Lung (tissue), 11 donors: ENCODE measurements at regions not wholly inside any gene's neighbourhood (a gene's known extent, or its start where the extent isn't known, plus 50 kb on each side); places are given as distances from the start of the nearest gene placed in this dataset.

Experiments used
- ATAC-seq: fragments of 200-7000 bp; cut with Tn5 transposase; one replicate; pipeline ENCODE4 v1.9.1; 2020; ENCODE audit warnings: moderate number of reproducible peaks; ENCODE audit not compliant: insufficient read depth, low FRiP score
- DNase-seq, 3 donors: peaks; one replicate each; pipeline ENCODE4 v3.0.0-alpha.2; 2013 to 2017
- H3K27ac ChIP-seq, 2 donors: one replicate each; pipeline ENCODE4 v1.5.1; 2013; ENCODE audit warnings: mild to moderate bottlenecking in 2 of 2, moderate library complexity in 2 of 2, control low read depth in 1 of 2, inconsistent platforms in 1 of 2, low read depth in 1 of 2, low read length in 1 of 2
- H3K27me3 ChIP-seq, 3 donors: one replicate each; pipeline ENCODE4 v1.5.1; 2013; ENCODE audit warnings: low read length in 2 of 3; ENCODE audit not compliant: control insufficient read depth in 3 of 3, insufficient read depth in 3 of 3
- H3K36me3 ChIP-seq, 4 donors: one replicate each; pipeline ENCODE4 v1.5.1; 2013; ENCODE audit warnings: low read length in 4 of 4, mild to moderate bottlenecking in 1 of 4, moderate library complexity in 1 of 4; ENCODE audit not compliant: control insufficient read depth in 4 of 4, insufficient read depth in 4 of 4
- H3K4me1 ChIP-seq, 5 donors: one replicate each; pipeline ENCODE4 v1.5.1; 2013; ENCODE audit warnings: low read length in 5 of 5, mild to moderate bottlenecking in 2 of 5, moderate library complexity in 1 of 5; ENCODE audit not compliant: control insufficient read depth in 5 of 5, insufficient read depth in 5 of 5
- H3K4me3 ChIP-seq: one replicate; pipeline ENCODE4 v1.5.1; 2013; ENCODE audit warnings: mild to moderate bottlenecking, control low read depth, moderate library complexity
- H3K9ac ChIP-seq, 2 donors: one replicate each; pipeline ENCODE4 v1.5.1; 2013; ENCODE audit warnings: low read length in 2 of 2, control low read depth in 1 of 2; ENCODE audit not compliant: insufficient read depth in 1 of 2
- H3K9me3 ChIP-seq, 4 donors: one replicate each; pipeline ENCODE4 v1.5.1; 2013; ENCODE audit warnings: low read length in 3 of 4, mild to moderate bottlenecking in 1 of 4, moderate library complexity in 1 of 4; ENCODE audit not compliant: control insufficient read depth in 4 of 4, insufficient read depth in 3 of 4
- WGBS, 2 donors: extraction: QIAGEN DNeasy Blood & Tissue Kit; methylation state at CpG; one replicate each; pipeline ENCODE4 v1.1.7; 2013; 5-methylcytosine and 5-hydroxymethylcytosine counted together
- TF ChIP-seq, protein P1 (sequence below): IDR thresholded peaks from 2 replicates; pipeline ENCODE4 v1.5.1; 2012; ENCODE audit warnings: mild to moderate bottlenecking; ENCODE audit errors: control extremely low read depth, extremely low read depth
- donor health status: control.
- donor health status: control.
- donor health status: Bipolar disorder and iron deficiency.
- donor health status: healthy.
- donor health status: DM: yes; HTN: yes; CAD: no.

DNA sequence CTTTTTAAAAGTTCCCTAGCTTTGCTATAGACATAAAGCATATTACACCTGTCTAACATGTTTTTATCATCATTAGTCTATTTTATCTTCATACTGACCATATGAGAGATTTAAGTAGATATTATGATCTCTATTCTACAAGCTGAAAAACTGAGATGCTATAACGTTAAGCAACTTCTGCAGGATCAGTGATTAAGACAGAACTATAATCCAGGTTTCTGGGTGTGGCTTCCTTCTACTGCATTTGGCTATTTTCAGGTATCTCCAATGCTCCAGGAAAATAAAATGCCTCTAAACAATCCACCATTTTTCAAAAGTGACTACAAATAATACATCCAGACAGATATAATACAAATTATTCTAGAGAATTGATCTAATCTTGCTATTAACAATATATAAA, 53.4 kb downstream of the RGS2 start:
- 79% methylated on average over 1 of the region's 1 CpG for WGBS, 2 donors
- Histone ChIP-seq H3K9me3 (no peaks in the 10 kb centered on the region), H3K9ac (no peak overlapping the region), H3K27me3 (no peaks in the 10 kb centered on the region), H3K4me3 (no peak overlapping the region), H3K4me1 (no peaks in the 10 kb centered on the region), H3K36me3 (no peaks in the 10 kb centered on the region), H3K27ac (no peak overlapping the region)
- ATAC-seq = no peak
- TF ChIP-seq, protein P1, sequence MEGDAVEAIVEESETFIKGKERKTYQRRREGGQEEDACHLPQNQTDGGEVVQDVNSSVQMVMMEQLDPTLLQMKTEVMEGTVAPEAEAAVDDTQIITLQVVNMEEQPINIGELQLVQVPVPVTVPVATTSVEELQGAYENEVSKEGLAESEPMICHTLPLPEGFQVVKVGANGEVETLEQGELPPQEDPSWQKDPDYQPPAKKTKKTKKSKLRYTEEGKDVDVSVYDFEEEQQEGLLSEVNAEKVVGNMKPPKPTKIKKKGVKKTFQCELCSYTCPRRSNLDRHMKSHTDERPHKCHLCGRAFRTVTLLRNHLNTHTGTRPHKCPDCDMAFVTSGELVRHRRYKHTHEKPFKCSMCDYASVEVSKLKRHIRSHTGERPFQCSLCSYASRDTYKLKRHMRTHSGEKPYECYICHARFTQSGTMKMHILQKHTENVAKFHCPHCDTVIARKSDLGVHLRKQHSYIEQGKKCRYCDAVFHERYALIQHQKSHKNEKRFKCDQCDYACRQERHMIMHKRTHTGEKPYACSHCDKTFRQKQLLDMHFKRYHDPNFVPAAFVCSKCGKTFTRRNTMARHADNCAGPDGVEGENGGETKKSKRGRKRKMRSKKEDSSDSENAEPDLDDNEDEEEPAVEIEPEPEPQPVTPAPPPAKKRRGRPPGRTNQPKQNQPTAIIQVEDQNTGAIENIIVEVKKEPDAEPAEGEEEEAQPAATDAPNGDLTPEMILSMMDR = no peak
- no peak for DNase-seq

DNA sequence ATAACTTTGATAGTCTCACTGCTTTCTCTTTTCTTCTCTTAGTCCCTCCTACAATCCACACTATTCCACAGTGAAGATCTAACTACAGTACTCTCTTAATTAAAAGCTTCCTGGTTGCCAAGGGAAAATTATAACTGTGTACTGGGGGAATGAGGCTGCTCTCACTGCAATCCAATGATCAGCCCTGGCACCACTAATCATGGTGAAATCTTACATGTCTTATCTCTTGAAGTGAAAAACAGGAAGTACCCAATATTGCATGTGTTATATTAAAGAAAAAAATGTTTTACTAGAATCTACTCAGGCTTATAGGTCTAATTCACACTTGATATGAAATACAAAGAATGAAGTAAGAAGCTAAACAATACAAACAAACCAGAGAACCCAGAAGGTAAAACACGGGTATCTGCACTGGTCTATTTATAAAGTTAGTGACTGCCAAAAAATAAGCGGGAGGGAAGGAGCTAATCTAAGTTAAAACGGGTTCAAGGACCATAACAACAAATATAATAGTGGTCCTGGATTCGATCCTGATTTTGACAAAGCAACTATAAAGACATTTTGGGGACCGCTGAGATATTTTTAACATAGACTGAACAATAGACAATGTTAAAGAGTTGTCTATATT, 57.5 kb downstream of the RGS2 start:
- Histone ChIP-seq H3K36me3 (no peaks in the 10 kb centered on the region), H3K9ac (no peak overlapping the region), H3K9me3 (no peaks in the 10 kb centered on the region), H3K27ac (no peak overlapping the region), H3K4me1 (no peaks in the 10 kb centered on the region), H3K27me3 (no peaks in the 10 kb centered on the region), H3K4me3 (no peak overlapping the region)
- ATAC-seq = no peak
- WGBS, 2 donors = 63 to 82% methylated on average over 5 of the region's 5 CpGs
- TF ChIP-seq, protein P1 = no peak
- DNase-seq = no peak

- no peak for ATAC-seq
- H3K9ac ChIP-seq = no peak overlapping the region
- TF ChIP-seq, protein P1 = no peak
- WGBS, 2 donors = 89 to 91% methylated on average over 4 of the region's 4 CpGs
- no peaks in the 10 kb centered on the region for H3K27me3 ChIP-seq
- no peak overlapping the region for H3K4me3 ChIP-seq
- H3K36me3 ChIP-seq = no peaks in the 10 kb centered on the region
- no peaks in the 10 kb centered on the region for H3K4me1 ChIP-seq
- no peak overlapping the region for H3K27ac ChIP-seq
- DNase-seq = no peak
- H3K9me3 ChIP-seq = no peaks in the 10 kb centered on the region
Measured at GRCh38 chr1:192867180-192867579, 58.3 kb downstream of the RGS2 start.

DNA sequence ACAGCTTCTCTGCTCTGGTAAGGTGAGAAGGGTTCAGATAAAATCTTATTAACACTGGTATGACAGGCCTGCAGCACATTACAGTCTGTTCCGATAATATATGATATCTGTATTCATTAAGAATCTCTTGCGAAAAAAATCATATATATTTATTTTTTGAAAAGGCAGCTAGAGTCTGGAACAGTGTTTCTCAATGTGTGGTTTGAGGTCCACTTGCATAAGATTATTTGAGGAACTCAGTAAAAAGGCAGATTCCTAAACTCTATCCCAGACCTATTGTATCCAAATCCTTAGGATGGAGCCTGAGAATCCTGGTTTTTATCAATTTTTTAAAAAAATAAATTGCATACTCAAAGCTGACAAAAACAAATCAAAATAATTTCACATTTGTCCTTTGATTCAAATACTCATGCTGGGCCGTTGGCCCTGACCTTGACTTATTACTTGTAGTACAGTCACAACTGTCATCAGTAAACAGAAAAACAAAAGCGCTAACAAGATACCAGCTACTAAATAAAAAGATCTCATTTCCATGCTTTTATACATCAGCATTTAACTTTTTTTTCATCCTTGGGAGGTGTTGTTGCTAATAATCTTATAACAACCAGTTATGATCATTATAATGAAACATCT, 60.6 kb downstream of the RGS2 start:
- Histone ChIP-seq H3K4me1 (no peaks in the 10 kb centered on the region), H3K27me3 (no peaks in the 10 kb centered on the region), H3K4me3 (no peak overlapping the region), H3K9ac (no peak overlapping the region), H3K36me3 (no peaks in the 10 kb centered on the region), H3K9me3 (no peaks in the 10 kb centered on the region), H3K27ac (no peak overlapping the region)
- TF ChIP-seq, protein P1 = no peak
- WGBS, 2 donors = 57 to 71% methylated on average over 4 of the region's 4 CpGs
- no peak for DNase-seq
- ATAC-seq = no peak
